HFF-Myc (cell line): ENCODE measurements at regions not wholly inside any gene's neighbourhood (a gene's known extent, or its start where the extent isn't known, plus 50 kb on each side); places are given as distances from the start of the nearest gene placed in this dataset.

ENCODE experiments used
- DNase-seq: peaks from one replicate; pipeline ENCODE4 v3.0.0-alpha.2; 2011; ENCODE audit warnings: low read depth; ENCODE audit errors: extremely low read depth
- H3K4me3 ChIP-seq: replicated peaks from 2 replicates; pipeline ENCODE4 v1.5.1; 2011; ENCODE audit warnings: low read depth, mild to moderate bottlenecking, control low read depth, low read length
- TF ChIP-seq, protein P1 (sequence below): IDR thresholded peaks from 2 replicates; pipeline ENCODE4 v1.5.1; 2012; ENCODE audit warnings: mild to moderate bottlenecking, low read depth, low read length, control low read depth; ENCODE audit errors: missing control alignments

DNA sequence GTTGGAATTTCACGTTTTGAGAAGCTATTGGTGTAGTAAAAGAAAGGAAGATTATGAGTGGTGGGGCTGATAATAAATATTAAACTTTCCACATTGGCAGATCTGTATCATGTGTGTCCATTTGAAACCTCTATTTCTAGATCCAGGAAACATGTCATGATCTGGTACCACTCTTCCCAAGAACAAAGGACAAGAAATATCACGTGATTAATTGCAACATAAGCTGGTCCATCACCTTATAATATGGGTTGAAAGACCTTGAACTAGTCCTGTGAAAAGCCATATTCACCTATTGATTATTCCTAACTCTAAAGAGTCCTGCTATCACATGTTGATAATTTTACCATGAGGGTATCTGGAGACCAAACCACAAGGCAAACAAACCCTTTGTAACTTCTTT, 335.3 kb upstream of the SMIM21 start:
- no peak for DNase-seq
- TF ChIP-seq, protein P1, sequence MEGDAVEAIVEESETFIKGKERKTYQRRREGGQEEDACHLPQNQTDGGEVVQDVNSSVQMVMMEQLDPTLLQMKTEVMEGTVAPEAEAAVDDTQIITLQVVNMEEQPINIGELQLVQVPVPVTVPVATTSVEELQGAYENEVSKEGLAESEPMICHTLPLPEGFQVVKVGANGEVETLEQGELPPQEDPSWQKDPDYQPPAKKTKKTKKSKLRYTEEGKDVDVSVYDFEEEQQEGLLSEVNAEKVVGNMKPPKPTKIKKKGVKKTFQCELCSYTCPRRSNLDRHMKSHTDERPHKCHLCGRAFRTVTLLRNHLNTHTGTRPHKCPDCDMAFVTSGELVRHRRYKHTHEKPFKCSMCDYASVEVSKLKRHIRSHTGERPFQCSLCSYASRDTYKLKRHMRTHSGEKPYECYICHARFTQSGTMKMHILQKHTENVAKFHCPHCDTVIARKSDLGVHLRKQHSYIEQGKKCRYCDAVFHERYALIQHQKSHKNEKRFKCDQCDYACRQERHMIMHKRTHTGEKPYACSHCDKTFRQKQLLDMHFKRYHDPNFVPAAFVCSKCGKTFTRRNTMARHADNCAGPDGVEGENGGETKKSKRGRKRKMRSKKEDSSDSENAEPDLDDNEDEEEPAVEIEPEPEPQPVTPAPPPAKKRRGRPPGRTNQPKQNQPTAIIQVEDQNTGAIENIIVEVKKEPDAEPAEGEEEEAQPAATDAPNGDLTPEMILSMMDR: no peak
- no peak overlapping the region for H3K4me3 ChIP-seq

DNA sequence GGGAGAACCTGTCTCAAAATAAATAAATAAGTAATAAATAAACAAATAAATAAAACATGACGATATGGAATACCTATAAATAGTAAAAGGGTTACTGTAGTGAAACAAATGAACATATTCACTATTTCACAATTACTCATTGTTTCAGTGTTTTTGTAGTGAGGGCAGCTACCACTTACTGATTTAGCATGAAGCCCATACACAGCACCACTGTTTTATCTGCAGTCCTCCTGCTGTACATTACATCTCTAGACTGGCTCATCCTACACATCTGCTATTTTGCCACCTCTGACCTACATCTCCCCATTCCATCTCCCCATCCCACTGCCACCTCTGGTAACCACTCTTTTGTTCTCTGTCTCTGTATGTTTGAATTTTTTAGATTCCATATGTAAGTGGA, 332.7 kb upstream of the SMIM21 start:
- no peak for DNase-seq
- no peak overlapping the region for H3K4me3 ChIP-seq
- TF ChIP-seq, protein P1: no peak

DNA sequence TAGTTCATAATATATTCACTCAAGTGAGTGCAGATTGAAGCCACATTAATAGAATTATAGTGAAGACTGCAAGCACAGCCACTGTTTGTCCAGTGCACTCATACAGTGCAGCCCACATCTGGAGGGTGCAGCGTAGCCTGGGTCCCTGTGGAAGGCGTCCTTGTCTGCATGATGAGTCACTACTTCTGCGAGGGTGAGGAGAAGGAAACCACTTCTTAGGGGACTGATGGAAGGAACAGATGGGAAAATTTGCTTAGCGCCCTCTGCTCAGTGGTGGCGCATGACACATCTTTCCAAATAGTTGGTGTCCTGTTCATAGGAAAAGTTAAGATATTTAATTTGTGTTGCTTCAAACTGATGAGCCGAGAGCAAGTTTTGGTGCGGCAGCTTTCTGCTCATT, 330.4 kb upstream of the SMIM21 start:
- TF ChIP-seq, protein P1: no peak
- no peak for DNase-seq
- no peak overlapping the region for H3K4me3 ChIP-seq

DNA sequence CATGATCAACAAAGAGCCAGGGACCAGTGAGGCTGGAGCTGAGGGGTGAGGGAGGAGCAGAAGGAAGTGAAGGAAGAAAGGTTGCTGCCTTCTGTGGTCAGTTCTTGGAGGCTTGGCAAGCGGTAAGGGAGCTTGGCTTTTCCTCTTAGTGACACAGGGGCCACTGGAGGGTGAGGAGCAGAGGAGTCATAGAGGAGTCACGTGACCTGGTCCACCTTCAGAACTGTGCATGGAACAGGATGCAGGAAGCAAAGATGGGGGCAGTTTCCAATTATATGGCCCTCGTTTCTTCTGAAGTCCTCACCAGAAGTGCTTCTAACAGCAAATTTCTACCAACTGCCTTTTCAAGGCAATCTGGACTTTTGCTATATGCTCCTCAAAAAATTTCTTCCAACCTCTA, 326.9 kb upstream of the SMIM21 start:
- H3K4me3 ChIP-seq: no peak overlapping the region
- DNase-seq: no peak
- TF ChIP-seq, protein P1: no peak

DNA sequence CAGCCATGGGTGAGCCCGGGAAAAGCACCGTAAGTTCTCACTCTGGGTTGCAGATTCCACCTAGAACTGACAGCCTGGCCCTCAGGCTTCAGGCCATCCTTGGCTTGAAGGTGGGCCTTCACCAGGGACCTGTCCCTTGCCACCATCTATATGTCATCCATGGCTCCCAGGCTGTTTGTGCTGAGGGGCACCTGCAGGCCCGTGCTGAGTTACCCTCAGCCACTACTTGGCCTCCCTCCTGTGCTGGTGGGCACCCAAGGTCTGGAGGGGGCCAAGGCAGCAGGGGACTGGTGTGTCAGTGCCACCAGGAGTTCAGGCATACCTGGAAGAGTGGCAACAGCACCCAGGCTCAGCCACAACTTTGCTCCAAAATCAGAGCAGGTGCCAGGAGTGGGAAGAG, 326.2 kb upstream of the SMIM21 start:
- TF ChIP-seq, protein P1: no peak
- H3K4me3 ChIP-seq: no peak overlapping the region
- DNase-seq: no peak

DNA sequence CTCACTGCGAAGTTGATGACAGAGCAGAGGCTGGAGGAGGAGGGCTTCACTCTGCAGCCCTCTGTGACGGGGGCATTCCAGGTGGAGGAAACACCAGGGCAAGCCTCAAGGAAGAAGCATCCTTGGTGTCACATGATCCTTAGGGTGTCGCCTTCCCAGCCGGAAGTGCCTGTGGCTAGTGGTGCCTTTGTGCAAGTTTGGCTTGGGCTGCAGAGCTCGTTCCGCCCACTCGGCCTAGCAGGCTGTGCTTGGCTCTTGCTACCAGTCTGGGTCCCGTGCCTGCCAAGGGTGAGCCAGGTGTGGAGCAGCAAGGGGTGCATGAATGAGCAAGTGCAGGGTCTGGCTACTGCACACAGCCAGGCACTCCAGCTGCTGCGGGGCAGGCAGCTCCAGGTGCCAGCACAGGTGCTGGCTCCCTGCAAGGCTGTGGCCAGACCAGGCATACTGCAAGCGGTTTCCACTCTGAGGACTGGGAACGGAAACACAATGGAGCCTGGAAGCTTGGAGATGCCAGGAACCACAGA, 325.3 kb upstream of the SMIM21 start:
- TF ChIP-seq, protein P1: no peak
- H3K4me3 ChIP-seq: no peak overlapping the region
- no peak for DNase-seq

DNA sequence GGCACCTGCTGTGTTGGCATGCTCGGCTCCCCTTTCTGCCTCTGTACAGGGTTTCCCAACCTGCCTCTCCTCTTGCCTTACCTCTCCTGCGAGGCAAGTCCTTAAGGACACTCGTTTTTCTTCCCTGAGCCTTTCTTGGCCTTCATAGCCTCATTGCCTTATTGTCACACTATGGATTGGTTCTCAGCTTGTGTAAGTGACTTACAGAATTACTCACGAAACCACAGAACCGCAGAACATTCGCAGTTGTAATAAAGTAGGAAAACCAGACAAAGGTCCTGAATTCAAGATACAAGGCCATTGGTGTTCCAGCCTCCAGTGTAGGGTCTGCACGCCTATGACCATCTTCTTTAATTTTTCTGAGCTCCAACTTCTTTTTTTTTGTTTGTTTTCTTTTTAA, 317.6 kb upstream of the SMIM21 start:
- DNase-seq: no peak
- H3K4me3 ChIP-seq: no peak overlapping the region
- TF ChIP-seq, protein P1: no peak
